Testis (tissue), 2 donors: ENCODE measurements at regions not wholly inside any gene's neighbourhood (a gene's known extent, or its start where the extent isn't known, plus 50 kb on each side); places are given as distances from the start of the nearest gene placed in this dataset.

Experiments
- POLR2A ChIP-seq: fragments of 450-650 bp; IDR thresholded peaks from one replicate; pipeline ENCODE4 v1.6.1; 2017; ENCODE audit warnings: antibody characterized with exemption, mild to moderate bottlenecking, moderate library complexity
- TF ChIP-seq, protein P1 (sequence below), 3 experiments: fragments of 450-650 bp in 2 of 3; fragments of 200-600 bp in 1 of 3; sonication (generic) in 1 of 3; IDR thresholded peaks; one replicate each; pipeline ENCODE4 v1.5.1; 2016 to 2019; ENCODE audit warnings: antibody characterized with exemption in 3 of 3, mild to moderate bottlenecking in 2 of 3, moderate library complexity in 1 of 3

DNA sequence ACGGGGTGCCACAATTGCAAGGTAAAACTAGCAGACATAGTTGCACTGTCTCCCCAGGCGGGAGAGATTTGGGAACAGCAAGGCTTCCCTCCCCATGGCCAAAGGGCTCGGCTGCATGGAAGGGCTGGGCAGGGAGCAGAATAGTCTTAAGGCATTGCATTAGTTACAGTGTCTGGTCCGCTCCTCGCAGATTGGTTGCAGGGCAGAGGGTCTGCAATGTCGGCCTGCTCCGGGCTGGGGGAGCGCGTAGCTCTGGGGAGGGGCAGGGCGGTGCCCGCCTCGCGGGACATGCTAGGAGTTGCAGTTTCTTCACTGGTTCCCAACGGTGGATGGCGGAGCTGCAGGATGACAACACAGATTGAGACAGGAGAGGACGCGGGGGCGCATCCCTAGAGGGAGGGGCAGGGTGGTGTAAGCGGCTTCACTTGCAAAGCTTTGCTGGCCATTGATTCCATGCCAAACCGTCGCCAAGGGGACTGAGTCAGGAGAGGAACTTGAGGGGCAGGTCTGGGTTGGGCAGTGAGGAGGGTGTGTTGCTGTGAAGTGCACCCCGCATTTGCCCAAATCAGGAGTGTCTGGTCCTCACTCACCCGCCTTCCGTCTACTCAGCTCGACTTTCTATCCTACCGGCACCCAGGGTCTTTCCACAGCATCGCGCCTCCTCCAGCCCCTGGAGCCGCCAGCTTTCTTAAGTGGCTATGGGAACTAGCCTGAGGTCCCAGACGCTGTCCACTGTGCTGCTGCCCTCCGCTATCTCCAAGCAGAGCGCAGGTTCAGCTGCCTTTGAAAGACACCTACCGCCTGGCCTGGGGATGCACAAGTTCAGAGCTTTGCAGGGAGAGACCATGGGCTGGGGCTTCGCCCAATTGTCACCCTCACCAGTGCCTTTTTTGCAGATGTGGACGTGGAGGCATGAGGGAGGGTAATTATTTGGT lies 1748.9 kb downstream of the TP53TG3F start:
- TF ChIP-seq, protein P1, sequence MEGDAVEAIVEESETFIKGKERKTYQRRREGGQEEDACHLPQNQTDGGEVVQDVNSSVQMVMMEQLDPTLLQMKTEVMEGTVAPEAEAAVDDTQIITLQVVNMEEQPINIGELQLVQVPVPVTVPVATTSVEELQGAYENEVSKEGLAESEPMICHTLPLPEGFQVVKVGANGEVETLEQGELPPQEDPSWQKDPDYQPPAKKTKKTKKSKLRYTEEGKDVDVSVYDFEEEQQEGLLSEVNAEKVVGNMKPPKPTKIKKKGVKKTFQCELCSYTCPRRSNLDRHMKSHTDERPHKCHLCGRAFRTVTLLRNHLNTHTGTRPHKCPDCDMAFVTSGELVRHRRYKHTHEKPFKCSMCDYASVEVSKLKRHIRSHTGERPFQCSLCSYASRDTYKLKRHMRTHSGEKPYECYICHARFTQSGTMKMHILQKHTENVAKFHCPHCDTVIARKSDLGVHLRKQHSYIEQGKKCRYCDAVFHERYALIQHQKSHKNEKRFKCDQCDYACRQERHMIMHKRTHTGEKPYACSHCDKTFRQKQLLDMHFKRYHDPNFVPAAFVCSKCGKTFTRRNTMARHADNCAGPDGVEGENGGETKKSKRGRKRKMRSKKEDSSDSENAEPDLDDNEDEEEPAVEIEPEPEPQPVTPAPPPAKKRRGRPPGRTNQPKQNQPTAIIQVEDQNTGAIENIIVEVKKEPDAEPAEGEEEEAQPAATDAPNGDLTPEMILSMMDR (IDR thresholded peaks at IDR 0.05): no peak
- no peak for TF ChIP-seq POLR2A
